SU-DHL-6 (cell line): ENCODE measurements at regions not wholly inside any gene's neighbourhood (a gene's known extent, or its start where the extent isn't known, plus 50 kb on each side); places are given as distances from the start of the nearest gene placed in this dataset.

Source experiments
- H2AFZ ChIP-seq: fragments of 200-600 bp; sonication (generic); 2 replicates; pipeline ENCODE4 v1.6.1; 2014; ENCODE audit warnings: low read depth, mild to moderate bottlenecking, moderate library complexity, mixed read lengths, antibody characterized with exemption, low read length; ENCODE audit not compliant: severe bottlenecking
- H3F3A ChIP-seq: fragments of 200-600 bp; shearing (Covaris generic); 2 replicates; pipeline ENCODE4 v1.6.0; 2016; ENCODE audit warnings: antibody characterized with exemption, mild to moderate bottlenecking; ENCODE audit not compliant: insufficient read depth
- H3K27ac ChIP-seq: fragments of 200-600 bp; sonication (generic); 2 replicates; pipeline ENCODE4 v1.5.1; 2016; ENCODE audit warnings: low read depth, mild to moderate bottlenecking, low read length, moderate library complexity, mixed read lengths
- H3K27me3 ChIP-seq: fragments of 200-600 bp; sonication (generic), shearing (Covaris generic); 2 replicates; pipeline ENCODE4 v1.6.0; 2014; ENCODE audit warnings: mild to moderate bottlenecking, low read length
- H3K36me3 ChIP-seq: fragments of 200-600 bp; sonication (generic); 2 replicates; pipeline ENCODE4 v1.6.1; 2014; ENCODE audit warnings: mild to moderate bottlenecking, low read length, mixed read lengths
- H3K4me2 ChIP-seq: fragments of 300-600, 200-600 bp; shearing (Covaris generic), sonication (generic); 2 replicates; pipeline ENCODE4 v1.6.0; 2014; ENCODE audit warnings: low read length, low read depth, mild to moderate bottlenecking; ENCODE audit not compliant: poor library complexity, severe bottlenecking
- H3K4me3 ChIP-seq: fragments of 200-600 bp; sonication (generic); 2 replicates; pipeline ENCODE4 v1.5.1; 2014; ENCODE audit warnings: antibody characterized with exemption, low read length, mild to moderate bottlenecking, mixed read lengths; ENCODE audit not compliant: insufficient read depth, poor library complexity, severe bottlenecking
- H3K79me2 ChIP-seq: fragments of 200-600 bp; sonication (generic); 2 replicates; pipeline ENCODE4 v1.6.1; 2014; ENCODE audit warnings: mild to moderate bottlenecking, low read length, moderate library complexity; ENCODE audit not compliant: insufficient read depth
- H3K9ac ChIP-seq: fragments of 200-600 bp; sonication (generic); 2 replicates; pipeline ENCODE4 v1.7.0; 2014; ENCODE audit warnings: mild to moderate bottlenecking, low read length
- H3K9me2 ChIP-seq: fragments of 200-600 bp; sonication (generic); replicated peaks from 2 replicates; pipeline ENCODE4 v1.6.1; 2014; ENCODE audit warnings: low read length; ENCODE audit not compliant: insufficient read depth
- H3K9me3 ChIP-seq: fragments of 200-600 bp; sonication (generic); 2 replicates; pipeline ENCODE4 v1.6.1; 2014; ENCODE audit warnings: low read length, mixed read lengths; ENCODE audit not compliant: insufficient read depth
- H4K20me1 ChIP-seq: fragments of 200-600 bp; sonication (generic); 2 replicates; pipeline ENCODE4 v1.6.1; 2014; ENCODE audit warnings: low read depth, mild to moderate bottlenecking, antibody characterized with exemption, low read length, moderate library complexity, mixed read lengths
- EZH2phosphoT487 ChIP-seq: fragments of 200-600 bp; sonication (generic), shearing (Covaris generic); conservative IDR thresholded peaks from 2 replicates; pipeline ENCODE4 v1.6.1; 2018; ENCODE audit warnings: mild to moderate bottlenecking, antibody characterized with exemption, low read length, moderate library complexity, mixed read lengths
- TF ChIP-seq, protein P1 (sequence below): fragments of 200-600 bp; sonication (generic); IDR thresholded peaks from one replicate; pipeline ENCODE4 v1.5.1; 2017; ENCODE audit warnings: antibody characterized with exemption, mild to moderate bottlenecking, low read length, moderate library complexity; ENCODE audit not compliant: insufficient read depth, poor library complexity, severe bottlenecking

DNA sequence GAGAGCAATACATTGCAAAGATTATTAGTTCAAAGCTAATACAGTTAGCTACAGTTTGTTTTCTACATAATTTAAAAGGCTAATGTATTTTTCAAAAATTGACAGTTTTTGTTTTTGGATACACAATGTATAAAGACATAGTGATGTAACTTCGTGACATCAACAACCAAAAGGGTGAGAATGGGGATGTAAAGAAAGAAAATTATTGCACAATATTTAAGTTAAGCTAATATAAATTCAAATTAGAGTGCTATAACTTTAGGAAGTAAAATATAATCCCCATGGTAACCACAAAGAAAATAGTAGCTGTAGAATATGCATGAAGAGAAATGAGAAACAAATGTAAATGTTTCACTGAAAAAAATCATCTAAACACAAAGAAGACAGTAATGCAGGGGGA, 334.4 kb upstream of the DEPDC1 start:
- Histone ChIP-seq H3K27ac (no peak overlapping the region), H3K27me3 (no peaks in the 10 kb centered on the region), H4K20me1 (no peaks in the 10 kb centered on the region), H3F3A (no peaks in the 10 kb centered on the region), H3K36me3 (no peaks in the 10 kb centered on the region), H3K4me2 (no peak overlapping the region), H3K79me2 (no peaks in the 10 kb centered on the region), H3K9me2 (no peaks in the 10 kb centered on the region), H3K9me3 (no peaks in the 10 kb centered on the region), H2AFZ (no peak overlapping the region), H3K9ac (no peak overlapping the region), H3K4me3 (no peak overlapping the region)
- TF ChIP-seq, protein P1, sequence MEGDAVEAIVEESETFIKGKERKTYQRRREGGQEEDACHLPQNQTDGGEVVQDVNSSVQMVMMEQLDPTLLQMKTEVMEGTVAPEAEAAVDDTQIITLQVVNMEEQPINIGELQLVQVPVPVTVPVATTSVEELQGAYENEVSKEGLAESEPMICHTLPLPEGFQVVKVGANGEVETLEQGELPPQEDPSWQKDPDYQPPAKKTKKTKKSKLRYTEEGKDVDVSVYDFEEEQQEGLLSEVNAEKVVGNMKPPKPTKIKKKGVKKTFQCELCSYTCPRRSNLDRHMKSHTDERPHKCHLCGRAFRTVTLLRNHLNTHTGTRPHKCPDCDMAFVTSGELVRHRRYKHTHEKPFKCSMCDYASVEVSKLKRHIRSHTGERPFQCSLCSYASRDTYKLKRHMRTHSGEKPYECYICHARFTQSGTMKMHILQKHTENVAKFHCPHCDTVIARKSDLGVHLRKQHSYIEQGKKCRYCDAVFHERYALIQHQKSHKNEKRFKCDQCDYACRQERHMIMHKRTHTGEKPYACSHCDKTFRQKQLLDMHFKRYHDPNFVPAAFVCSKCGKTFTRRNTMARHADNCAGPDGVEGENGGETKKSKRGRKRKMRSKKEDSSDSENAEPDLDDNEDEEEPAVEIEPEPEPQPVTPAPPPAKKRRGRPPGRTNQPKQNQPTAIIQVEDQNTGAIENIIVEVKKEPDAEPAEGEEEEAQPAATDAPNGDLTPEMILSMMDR, result no peak
- no peak for TF ChIP-seq EZH2phosphoT487

DNA sequence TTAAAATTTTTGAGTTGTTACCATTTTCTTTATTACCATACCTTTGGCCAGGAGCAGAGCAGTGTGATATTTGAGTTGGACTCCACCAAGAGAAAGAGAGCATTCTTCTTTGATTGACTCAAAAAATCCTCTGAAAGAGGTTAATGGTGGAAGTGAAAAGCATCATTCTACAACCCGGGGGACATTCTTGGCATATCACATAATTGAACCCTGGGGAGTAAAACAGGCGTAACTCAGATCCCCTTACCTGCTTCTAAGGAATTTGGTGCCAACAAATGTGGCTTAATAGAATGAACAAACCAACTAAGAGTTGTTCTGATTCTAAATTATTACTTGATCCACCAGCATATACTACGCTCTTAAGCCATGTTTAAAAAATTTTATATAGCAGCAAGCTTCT, 351.1 kb upstream of the DEPDC1 start:
- Histone ChIP-seq H3K9ac (no peak overlapping the region), H3K36me3 (no peaks in the 10 kb centered on the region), H3K9me2 (no peaks in the 10 kb centered on the region), H3K27ac (no peak overlapping the region), H3K4me3 (no peak overlapping the region), H3F3A (no peaks in the 10 kb centered on the region), H3K4me2 (no peak overlapping the region), H3K27me3 (no peaks in the 10 kb centered on the region), H4K20me1 (no peaks in the 10 kb centered on the region), H2AFZ (no peak overlapping the region), H3K79me2 (no peaks in the 10 kb centered on the region), H3K9me3 (no peaks in the 10 kb centered on the region)
- no peak for TF ChIP-seq EZH2phosphoT487
- TF ChIP-seq, protein P1, result no peak

DNA sequence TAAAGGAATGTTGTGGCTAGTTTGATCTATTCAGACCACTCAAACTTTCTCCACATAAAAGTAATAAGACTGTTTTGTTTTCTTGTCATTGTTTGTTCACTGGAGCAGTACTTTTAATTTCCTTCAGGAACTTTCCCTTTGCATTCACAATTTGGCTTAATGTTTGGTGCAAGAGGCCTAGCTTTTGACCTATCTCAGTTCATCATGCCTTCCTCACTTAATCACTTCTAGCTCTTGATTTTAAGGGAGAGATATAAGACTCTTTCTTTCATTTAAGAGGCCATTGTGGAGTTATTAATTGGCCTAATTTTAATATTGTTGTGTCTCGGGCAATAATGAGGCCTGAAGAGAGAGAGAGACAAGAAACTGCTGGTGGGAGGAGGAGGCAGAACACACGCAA, 371.7 kb upstream of the DEPDC1 start:
- Histone ChIP-seq H3K9me2 (no peaks in the 10 kb centered on the region), H2AFZ (no peak overlapping the region), H3K27me3 (no peaks in the 10 kb centered on the region), H3K4me3 (no peak overlapping the region), H3K36me3 (no peaks in the 10 kb centered on the region), H4K20me1 (no peaks in the 10 kb centered on the region), H3K9me3 (no peaks in the 10 kb centered on the region), H3K4me2 (no peak overlapping the region), H3K79me2 (no peaks in the 10 kb centered on the region), H3K27ac (no peak overlapping the region), H3K9ac (no peak overlapping the region), H3F3A (no peaks in the 10 kb centered on the region)
- no peak for TF ChIP-seq EZH2phosphoT487
- TF ChIP-seq, protein P1, result no peak
